ENCODE measurements at regions not wholly inside any gene's neighbourhood (a gene's known extent, or its start where the extent isn't known, plus 50 kb on each side); places are given as distances from the start of the nearest gene placed in this dataset.

DNA sequence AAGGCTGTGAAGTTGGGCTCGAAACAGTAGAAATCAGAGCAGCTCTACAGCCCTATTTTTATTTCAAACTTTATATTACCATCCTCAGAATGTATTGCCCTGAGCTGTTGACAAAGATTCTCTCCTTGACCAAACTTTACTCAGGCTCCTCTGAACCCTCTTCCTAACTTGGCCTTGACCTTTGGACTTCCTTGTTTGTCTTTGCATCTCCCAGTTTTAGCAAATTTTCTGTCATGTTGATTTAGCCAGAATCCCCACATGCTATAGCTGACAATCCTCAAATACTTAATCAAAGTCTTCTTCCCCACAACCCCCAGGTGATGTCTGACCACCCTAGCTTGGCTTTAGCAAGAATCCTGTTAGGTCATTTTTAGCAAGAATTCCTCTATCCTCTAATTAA, 87.4 kb upstream of the GRIN2A start:
- TF ChIP-seq, protein P1, sequence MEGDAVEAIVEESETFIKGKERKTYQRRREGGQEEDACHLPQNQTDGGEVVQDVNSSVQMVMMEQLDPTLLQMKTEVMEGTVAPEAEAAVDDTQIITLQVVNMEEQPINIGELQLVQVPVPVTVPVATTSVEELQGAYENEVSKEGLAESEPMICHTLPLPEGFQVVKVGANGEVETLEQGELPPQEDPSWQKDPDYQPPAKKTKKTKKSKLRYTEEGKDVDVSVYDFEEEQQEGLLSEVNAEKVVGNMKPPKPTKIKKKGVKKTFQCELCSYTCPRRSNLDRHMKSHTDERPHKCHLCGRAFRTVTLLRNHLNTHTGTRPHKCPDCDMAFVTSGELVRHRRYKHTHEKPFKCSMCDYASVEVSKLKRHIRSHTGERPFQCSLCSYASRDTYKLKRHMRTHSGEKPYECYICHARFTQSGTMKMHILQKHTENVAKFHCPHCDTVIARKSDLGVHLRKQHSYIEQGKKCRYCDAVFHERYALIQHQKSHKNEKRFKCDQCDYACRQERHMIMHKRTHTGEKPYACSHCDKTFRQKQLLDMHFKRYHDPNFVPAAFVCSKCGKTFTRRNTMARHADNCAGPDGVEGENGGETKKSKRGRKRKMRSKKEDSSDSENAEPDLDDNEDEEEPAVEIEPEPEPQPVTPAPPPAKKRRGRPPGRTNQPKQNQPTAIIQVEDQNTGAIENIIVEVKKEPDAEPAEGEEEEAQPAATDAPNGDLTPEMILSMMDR (conservative IDR thresholded peaks at IDR 0.05; ENCODE audit: low read depth, low read length), result no peak
- TF ChIP-seq EZH2 (IDR thresholded peaks at IDR 0.05; ENCODE audit: borderline replicate concordance, low read depth, low read length, poor library complexity, severe bottlenecking), result no peak

Measured in A673 (cell line).